Glomerular visceral epithelial cell (primary cell): ENCODE measurements at regions not wholly inside any gene's neighbourhood (a gene's known extent, or its start where the extent isn't known, plus 50 kb on each side); places are given as distances from the start of the nearest gene placed in this dataset.
"Not testable (repeated sequence)": the region's sequence is repeated elsewhere in the genome, so short reads cannot be mapped to it uniquely, and the experiment has no call there.

Source experiments
- DNase-seq: peaks from one replicate; pipeline ENCODE4 v3.0.0-alpha.2; 2016; ENCODE audit errors: extremely low spot score

DNA sequence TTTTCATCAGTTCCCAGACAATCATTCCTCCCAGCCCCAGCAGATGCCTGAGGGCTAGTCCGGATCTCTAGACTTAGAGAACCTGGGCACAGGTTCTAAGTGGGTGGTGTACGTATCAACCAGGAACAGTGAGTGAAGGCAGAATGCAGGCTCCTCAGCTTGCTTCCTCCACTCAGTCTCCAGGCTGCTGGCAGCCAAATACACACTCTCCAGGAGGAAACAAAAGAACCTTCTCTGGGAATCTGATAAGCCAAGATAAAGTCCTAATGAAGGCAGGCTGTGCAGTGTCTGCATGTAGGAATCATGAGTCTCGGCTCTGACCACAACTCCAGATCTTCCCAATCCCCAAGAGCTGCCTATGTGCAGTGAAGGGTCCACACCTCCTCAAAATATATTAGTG lies 245.7 kb downstream of the SP3 start:
- DNase-seq = no peak

GRCh38 chr2:173720306-173720705 lies 244.9 kb downstream of the SP3 start:
- DNase-seq = no peak

- DNase-seq = no peak
Measured at GRCh38 chr2:173734797-173735196, 230.4 kb downstream of the SP3 start.

DNA sequence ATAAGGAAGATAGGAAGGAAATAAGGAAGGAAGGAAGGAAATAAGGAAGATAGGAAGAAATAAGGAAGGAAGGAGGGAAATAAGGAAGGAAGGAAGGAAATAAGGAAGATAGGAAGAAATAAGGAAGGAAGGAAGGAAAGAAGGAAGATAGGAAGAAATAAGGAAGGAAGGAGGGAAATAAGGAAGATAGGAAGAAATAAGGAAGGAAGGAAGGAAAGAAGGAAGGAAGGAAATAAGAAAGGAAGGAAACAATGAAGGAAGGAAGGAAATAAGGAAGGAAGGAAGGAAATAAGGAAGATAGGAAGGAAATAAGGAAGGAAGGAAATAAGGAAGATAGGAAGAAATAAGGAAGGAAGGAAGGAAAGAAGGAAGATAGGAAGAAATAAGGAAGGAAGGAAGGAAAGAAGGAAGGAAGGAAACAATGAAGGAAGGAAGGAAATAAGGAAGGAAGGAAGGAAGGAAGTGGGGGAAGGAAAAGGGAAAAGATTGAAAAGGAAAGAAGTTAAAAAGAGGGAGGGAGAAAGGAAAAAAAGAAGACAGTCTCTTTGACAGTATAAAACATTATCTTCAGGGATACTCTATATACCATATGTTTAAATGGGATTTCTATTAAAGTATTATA lies 227.1 kb downstream of the SP3 start:
- DNase-seq = not testable (repeated sequence)

- no peak for DNase-seq
Measured at GRCh38 chr2:173739006-173739405, 226.2 kb downstream of the SP3 start.

- no peak for DNase-seq
Measured at GRCh38 chr2:173740639-173741038, 224.5 kb downstream of the SP3 start.

GRCh38 chr2:173741759-173742158 lies 223.4 kb downstream of the SP3 start:
- peak; percentile 70 for DNase-seq

DNA sequence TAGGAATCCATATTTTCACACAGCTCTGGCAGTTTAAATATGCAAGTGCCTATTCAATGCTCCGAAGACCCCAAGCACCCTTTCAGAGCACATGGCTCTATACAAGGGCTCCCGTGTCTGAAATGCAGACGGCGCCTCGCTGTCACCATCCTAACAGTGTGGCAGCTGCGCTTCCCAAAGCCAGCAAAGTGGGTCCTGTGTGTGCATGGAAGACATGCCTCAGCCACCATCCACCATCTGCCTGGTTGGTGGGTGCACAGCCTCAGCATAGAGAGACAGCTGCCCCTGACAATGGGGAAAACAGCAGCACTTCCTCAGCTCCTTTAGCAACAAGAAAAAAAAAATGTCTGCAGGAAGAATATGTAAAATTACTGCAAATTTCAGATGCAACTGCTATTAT lies 218.1 kb downstream of the SP3 start:
- no peak for DNase-seq

DNA sequence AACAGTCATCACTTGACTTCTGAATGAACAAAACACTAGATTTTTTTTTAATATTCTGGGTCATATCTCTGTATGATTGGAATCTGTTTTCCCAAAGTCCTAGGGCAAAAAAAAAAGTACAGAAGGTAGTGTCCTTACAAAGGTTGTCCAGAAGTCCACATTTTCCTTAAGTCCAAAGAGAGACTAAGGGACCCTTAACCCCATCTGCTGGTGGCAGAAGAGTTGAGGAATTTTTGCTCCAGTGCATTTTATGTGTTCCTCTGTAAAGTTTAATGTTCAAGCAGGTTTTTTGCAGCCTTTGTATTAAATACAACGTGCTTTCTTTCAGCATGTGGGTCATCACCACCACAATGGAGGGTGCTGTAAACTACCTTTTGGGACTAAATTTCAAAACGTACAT lies 215.9 kb downstream of the SP3 start:
- peak; percentile 51 for DNase-seq

DNA sequence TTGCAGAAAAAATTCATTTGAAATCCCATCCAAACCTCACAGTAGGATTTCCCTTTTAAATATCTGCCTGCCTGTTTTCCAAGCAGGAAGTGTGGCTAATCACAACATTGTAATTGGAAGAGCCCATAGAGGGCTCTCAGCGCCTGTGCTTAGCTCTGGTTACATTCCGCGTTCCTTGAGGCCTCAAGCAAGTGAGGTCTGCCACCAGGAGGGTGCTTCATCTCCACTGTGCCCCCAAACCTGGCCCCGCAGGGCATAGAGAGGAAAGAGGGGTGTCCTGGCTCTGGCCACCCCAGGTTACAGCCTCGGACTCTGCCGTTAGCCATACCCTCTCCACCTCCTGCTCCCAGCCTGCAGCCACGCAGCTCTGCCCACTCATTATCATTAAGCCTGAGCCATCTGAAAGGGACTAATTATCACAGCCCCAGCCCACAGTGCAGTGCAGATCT lies 214.8 kb downstream of the SP3 start:
- DNase-seq = no peak

DNA sequence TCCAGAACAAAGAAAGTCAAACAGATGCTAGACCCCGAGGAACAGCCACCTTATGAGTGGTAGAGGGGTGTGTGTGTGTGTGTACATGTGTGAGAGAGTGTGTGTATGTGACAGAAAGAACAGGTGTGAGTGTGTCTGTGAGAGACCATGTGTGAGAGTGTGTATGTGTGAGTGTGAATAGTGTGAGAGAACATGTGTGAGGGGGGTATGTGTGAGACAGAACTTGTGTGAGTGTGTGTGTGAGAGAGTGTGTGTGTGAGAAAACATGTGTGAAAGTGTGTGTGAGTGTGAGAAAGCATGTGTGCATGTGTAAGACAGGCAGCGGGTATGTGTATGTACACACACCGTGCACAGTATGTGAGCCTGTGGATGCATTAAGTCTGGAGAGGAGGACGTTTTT lies 214.3 kb downstream of the SP3 start:
- no peak for DNase-seq

DNA sequence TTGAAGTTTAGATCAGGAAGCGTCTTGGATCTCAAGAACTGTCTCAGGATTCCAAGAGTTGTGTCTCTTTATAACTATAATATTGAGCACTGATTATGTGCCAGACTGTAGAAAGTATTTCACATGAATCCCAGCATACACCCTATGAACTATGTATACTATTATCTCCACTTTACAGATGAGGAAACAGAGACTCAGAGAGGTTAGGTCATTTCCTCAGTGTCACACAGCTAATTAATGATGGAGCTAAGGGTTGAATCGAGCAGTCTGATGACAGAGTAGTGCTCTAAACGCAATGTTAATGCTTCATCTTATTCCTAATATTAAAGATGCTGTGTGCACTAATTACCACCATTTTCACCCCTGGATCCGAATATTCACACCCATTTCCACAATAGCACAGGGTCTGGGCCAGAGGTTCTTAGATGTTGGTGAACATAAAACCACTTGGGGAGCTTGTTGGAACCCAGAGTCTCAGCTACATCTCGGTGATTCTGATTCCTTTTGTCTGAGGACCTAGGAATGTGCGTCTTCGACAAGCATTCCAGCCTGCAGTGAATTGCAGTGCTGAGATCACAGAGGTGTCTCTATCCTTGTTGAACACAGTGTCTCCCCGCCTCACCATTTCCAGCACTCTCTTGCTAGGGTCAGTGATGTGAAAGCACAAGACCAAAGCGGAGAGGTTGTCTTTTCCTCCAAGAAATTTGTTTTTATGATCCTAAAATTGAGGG lies 213.8 kb downstream of the SP3 start:
- no peak for DNase-seq

DNA sequence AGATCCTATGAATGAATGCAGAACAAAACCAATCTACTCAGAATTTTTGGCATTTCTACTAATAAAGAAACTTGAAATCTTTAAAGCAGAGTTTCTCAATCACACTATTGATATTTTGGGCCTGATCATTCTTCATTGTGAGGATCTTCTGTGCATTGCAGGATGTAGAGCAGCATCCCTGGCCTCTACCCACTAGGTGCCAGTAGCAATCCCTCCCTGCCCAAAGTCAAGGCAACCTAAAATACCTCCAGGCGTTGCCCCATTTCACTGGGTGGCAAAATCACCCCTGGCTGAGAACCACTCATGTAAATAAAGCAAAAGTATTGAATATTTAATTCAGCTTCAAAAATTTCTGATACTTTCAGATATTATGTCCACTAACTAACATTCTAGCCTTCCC lies 213.0 kb downstream of the SP3 start:
- DNase-seq = peak; percentile 25

DNA sequence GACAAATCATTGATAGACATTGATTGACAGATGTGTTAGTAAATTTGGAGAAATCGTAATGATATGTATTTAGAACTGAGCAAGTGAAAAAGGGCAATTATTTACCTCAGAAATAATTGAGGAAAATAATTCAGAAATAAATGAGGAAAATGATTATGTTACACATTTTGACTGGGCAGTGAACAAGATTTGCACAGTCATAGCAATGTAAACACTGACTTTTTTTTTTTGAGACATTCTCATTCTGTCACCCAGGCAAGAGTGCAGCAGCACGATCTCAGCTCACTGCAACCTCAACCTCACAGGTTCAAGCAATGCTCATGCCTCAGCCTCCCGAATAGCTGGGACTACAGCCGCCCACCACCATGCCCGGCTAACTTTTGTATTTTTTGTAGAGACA lies 211.7 kb downstream of the SP3 start:
- no peak for DNase-seq

DNA sequence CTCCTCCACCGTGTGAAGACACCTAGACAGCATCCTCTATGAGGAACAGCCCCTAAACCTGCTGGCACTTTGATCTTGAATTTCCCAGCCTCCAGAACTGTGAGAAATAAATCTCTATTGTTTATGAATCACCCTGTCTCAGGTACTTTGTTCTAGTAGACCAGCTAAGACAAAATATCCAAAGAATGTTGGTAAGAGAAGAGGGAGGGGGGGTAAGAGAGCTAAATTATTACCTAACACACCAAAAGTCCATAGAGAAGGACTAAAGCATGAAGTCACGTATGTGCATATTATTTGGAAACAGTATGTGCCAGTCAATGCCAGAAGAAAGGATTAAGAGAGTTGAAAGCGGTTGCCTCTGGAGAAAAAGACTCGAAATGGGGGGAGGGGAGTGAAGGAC lies 211.0 kb downstream of the SP3 start:
- DNase-seq = no peak

GRCh38 chr2:173754837-173755236 lies 210.3 kb downstream of the SP3 start:
- no peak for DNase-seq

- no peak for DNase-seq
Measured at GRCh38 chr2:173755798-173756197, 209.4 kb downstream of the SP3 start.

DNA sequence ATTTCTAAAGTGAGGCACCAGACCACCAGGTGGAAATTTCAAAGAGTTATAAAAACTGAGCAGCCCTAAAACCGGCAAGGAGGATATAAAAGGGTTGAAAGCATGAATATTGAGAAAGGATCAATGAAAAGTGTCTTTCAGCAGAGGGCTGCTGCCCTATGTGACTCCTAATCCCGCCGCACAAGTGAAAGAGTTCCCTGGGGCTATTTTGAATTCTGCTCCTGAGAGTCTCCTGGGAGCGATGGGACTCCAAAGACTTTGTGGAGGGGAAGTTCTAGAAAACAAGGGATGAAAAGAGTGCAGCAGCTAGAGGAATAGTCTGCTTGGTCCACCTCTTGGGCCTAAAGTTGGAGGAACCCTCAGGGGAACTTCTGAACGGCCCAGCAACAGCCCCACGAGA lies 205.2 kb downstream of the SP3 start:
- no peak for DNase-seq

DNA sequence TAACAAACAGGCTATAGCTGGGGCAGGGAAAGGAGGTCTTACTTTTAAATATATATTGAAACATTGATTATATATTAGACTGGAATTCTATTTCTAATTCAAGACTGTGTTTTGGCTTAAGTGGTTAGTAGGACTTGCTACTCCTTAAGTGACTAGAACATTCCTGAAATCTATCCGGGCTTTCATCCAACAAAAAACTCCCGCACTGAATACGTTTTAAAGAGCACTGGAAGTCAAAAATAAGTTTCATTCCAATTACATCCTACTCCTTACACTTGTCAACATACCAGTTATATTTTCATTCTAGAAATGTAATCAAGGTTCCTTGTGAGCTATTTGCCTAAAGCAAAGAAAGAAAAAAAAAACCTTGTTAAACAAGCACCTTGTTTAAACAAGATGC lies 204.6 kb downstream of the SP3 start:
- DNase-seq = no peak

- DNase-seq = no peak
Measured at GRCh38 chr2:173761603-173762119, 203.5 kb downstream of the SP3 start.

DNA sequence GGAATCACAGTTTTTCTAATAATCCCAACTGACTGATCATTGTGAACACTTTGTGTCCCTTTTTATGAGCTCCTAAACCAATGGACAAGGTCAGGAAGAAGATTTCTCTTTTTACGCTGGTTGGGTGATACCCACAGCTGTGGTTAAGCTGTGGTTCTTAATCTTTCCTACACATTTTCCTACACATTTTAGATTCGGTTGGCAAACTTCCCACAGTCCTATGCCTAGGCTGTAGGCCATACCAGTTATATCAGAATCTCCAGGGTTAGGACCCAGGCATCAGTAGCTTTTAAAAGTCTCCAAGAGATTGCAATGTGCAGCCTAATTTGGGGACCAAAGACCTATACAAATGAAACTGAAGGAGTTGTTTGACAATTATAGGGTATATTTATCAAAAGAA lies 203.0 kb downstream of the SP3 start:
- DNase-seq = no peak

- no peak for DNase-seq
Measured at GRCh38 chr2:173762864-173763263, 202.3 kb downstream of the SP3 start.

DNA sequence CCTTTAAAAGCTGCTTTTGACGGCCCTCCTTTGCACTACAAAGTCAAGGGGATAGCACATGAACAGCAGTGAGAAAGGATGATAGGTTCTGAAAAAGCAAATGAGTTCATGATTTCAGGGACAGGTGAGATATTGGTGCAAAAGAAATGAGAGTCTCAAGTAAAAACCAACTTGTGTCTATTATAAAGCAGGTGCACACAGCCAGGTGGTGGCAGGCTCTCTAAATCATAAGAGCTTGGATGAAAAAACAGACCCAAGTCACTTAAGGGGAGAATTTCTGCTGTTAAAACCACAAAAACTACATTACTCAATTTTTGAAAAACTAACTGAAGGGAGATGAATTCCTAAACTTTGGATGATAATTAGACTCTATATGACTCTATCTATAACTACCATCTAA lies 201.5 kb downstream of the SP3 start:
- no peak for DNase-seq

DNA sequence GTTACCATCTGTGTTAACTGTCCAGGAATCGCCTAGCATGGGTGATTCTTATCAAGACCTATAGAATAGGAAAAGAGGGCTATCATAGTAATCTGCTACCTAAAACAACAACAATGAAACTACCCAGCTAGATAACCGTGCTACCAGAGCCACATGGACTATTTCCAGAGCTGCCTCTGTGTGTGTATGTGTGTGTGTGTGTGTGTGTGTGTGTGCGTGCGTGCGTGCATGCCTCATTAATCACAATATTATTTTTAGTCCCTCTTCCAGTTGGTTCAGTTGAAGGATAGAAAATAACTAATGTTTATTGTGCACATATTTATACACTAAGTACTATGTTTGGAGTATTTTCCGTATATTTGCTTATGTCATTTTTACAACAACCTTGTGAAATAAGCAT lies 201.1 kb downstream of the SP3 start:
- no peak for DNase-seq
